Breast epithelium (tissue), 4 donors: ENCODE measurements at regions not wholly inside any gene's neighbourhood (a gene's known extent, or its start where the extent isn't known, plus 50 kb on each side); places are given as distances from the start of the nearest gene placed in this dataset.

Experiments used
- DNase-seq, 2 donors: peaks; one replicate each; pipeline ENCODE4 v3.0.0-alpha.2; 2019; ENCODE audit warnings: low spot score in 2 of 2
- H3K27ac ChIP-seq, 2 donors: fragments of 200-600 bp; sonication (generic) in 1 of 2; one replicate each; pipeline ENCODE4 v1.5.1; 2016 to 2019; ENCODE audit warnings: mild to moderate bottlenecking in 1 of 2
- H3K27me3 ChIP-seq, 2 donors: fragments of 200-600 bp; sonication (generic) in 1 of 2; one replicate each; pipeline versions ENCODE4 v1.5.1 to v1.6.0; 2017 to 2019; ENCODE audit warnings: control low read depth in 1 of 2, mild to moderate bottlenecking in 1 of 2
- H3K36me3 ChIP-seq: fragments of 200-600 bp; one replicate; pipeline ENCODE4 v1.5.1; 2019
- H3K4me1 ChIP-seq, 2 donors: fragments of 200-600 bp; sonication (generic); one replicate each; pipeline ENCODE4 v1.5.1; 2016 to 2019; ENCODE audit warnings: control low read depth in 1 of 2
- H3K4me3 ChIP-seq, 3 donors: fragments of 200-600 bp; sonication (generic); 1 replicate in 2 of 3; 2 replicates in 1 of 3; pipeline ENCODE4 v1.5.1; 2016 to 2019; ENCODE audit warnings: mild to moderate bottlenecking in 3 of 3, moderate library complexity in 2 of 3
- H3K9me3 ChIP-seq, 2 donors: fragments of 200-600 bp; sonication (generic) in 1 of 2; one replicate each; pipeline ENCODE4 v1.5.1; 2016 to 2019; ENCODE audit warnings: control low read depth in 1 of 2
- CTCF ChIP-seq, 3 donors: fragments of 450-650 bp; IDR thresholded peaks; one replicate each; pipeline ENCODE4 v1.5.1; 2016 to 2017; ENCODE audit warnings: antibody characterized with exemption in 3 of 3, mild to moderate bottlenecking in 3 of 3, moderate library complexity in 3 of 3
- POLR2A ChIP-seq: fragments of 450-650 bp; IDR thresholded peaks from one replicate; pipeline ENCODE4 v1.6.1; 2016; ENCODE audit warnings: antibody characterized with exemption, mild to moderate bottlenecking, moderate library complexity
- POLR2AphosphoS5 ChIP-seq, 3 donors: sonication (generic); formaldehyde crosslinking; IDR thresholded peaks; one replicate each; pipeline ENCODE4 v1.6.1; 2017; ENCODE audit warnings: antibody characterized with exemption in 3 of 3
- intact Hi-C: fragments of 100-400 bp; cut with DNase I; formaldehyde crosslinking; loops from one replicate; pipeline ENCODE4 v1.15.1; 2023; ENCODE audit warnings: low total_unique reads

GRCh38 chr3:117762621-117763037 lies 1053.0 kb downstream of the TUSC7 start:
- DNase-seq = no peak
- no peak overlapping the region for H3K4me3 ChIP-seq
- no peak overlapping the region for H3K27ac ChIP-seq
- intact Hi-C loops = no loop called here
- H3K27me3 ChIP-seq = no peaks in the 10 kb centered on the region
- H3K36me3 ChIP-seq = no peaks in the 10 kb centered on the region
- H3K4me1 ChIP-seq = no peaks in the 10 kb centered on the region
- TF ChIP-seq POLR2AphosphoS5 (IDR thresholded peaks at IDR 0.05) (no peak), POLR2A (no peak), CTCF (IDR thresholded peaks at IDR 0.05) (no peak)
- no peaks in the 10 kb centered on the region for H3K9me3 ChIP-seq

- no peaks in the 10 kb centered on the region for H3K27me3 ChIP-seq
- no peak overlapping the region for H3K27ac ChIP-seq
- H3K4me3 ChIP-seq = no peak overlapping the region
- intact Hi-C loops = no loop called here
- H3K36me3 ChIP-seq = no peaks in the 10 kb centered on the region
- no peak for DNase-seq
- H3K9me3 ChIP-seq = no peaks in the 10 kb centered on the region
- no peaks in the 10 kb centered on the region for H3K4me1 ChIP-seq
- TF ChIP-seq CTCF (IDR thresholded peaks at IDR 0.05) (no peak), POLR2AphosphoS5 (IDR thresholded peaks at IDR 0.05) (no peak), POLR2A (no peak)
Measured at GRCh38 chr3:117763561-117763960, 1054.0 kb downstream of the TUSC7 start.

- Histone ChIP-seq H3K4me1 (no peaks in the 10 kb centered on the region), H3K4me3 (no peak overlapping the region), H3K27me3 (no peaks in the 10 kb centered on the region), H3K27ac (no peak overlapping the region), H3K36me3 (no peaks in the 10 kb centered on the region), H3K9me3 (no peaks in the 10 kb centered on the region)
- DNase-seq = no peak
- intact Hi-C loops = no loop called here
- no peak for TF ChIP-seq CTCF (IDR thresholded peaks at IDR 0.05)
- no peak for TF ChIP-seq POLR2AphosphoS5 (IDR thresholded peaks at IDR 0.05)
- no peak for TF ChIP-seq POLR2A
Measured at GRCh38 chr3:117768581-117768980, 1059.0 kb downstream of the TUSC7 start.

- DNase-seq = no peak
- no peak overlapping the region for H3K4me3 ChIP-seq
- peaks cover 0 to 8% of the 10 kb centered on the region in 2 donors for H3K9me3 ChIP-seq
- intact Hi-C loops = no loop called here
- H3K4me1 ChIP-seq = no peaks in the 10 kb centered on the region
- TF ChIP-seq POLR2A = no peak
- TF ChIP-seq POLR2AphosphoS5 (IDR thresholded peaks at IDR 0.05) = no peak
- TF ChIP-seq CTCF (IDR thresholded peaks at IDR 0.05) = no peak
- no peaks in the 10 kb centered on the region for H3K27me3 ChIP-seq
- H3K36me3 ChIP-seq = no peaks in the 10 kb centered on the region
- H3K27ac ChIP-seq = no peak overlapping the region
Measured at GRCh38 chr3:117774130-117774529, 1064.6 kb downstream of the TUSC7 start.

- no peak overlapping the region for H3K4me3 ChIP-seq
- no peaks in the 10 kb centered on the region for H3K27me3 ChIP-seq
- DNase-seq = no peak
- no peak overlapping the region for H3K27ac ChIP-seq
- no peaks in the 10 kb centered on the region for H3K9me3 ChIP-seq
- TF ChIP-seq CTCF (IDR thresholded peaks at IDR 0.05) = no peak
- TF ChIP-seq POLR2A = no peak
- no peaks in the 10 kb centered on the region for H3K4me1 ChIP-seq
- intact Hi-C loops = no loop called here
- no peaks in the 10 kb centered on the region for H3K36me3 ChIP-seq
Measured at GRCh38 chr3:117786349-117786748, 1076.8 kb downstream of the TUSC7 start.
